Endothelial cell (in vitro differentiated cells): ENCODE measurements at regions not wholly inside any gene's neighbourhood (a gene's known extent, or its start where the extent isn't known, plus 50 kb on each side); places are given as distances from the start of the nearest gene placed in this dataset.

Experiments
- DNase-seq: peaks from one replicate; pipeline ENCODE4 v3.0.0; 2021; ENCODE audit warnings: low spot score
- H3K27ac Mint-ChIP-seq: one replicate; pipeline ENCODE4 v1.8.0; 2021; ENCODE audit warnings: mixed read lengths, inconsistent platforms; ENCODE audit not compliant: unreplicated experiment
- H3K27me3 Mint-ChIP-seq: one replicate; pipeline ENCODE4 v1.8.0; 2021; ENCODE audit warnings: mild to moderate bottlenecking, moderate library complexity, mixed read lengths, inconsistent platforms; ENCODE audit not compliant: unreplicated experiment
- H3K36me3 Mint-ChIP-seq: one replicate; pipeline ENCODE4 v1.8.0; 2021; ENCODE audit warnings: mild to moderate bottlenecking, low read depth, mixed read lengths, inconsistent platforms; ENCODE audit not compliant: unreplicated experiment
- H3K4me1 Mint-ChIP-seq: one replicate; pipeline ENCODE4 v1.8.0; 2021; ENCODE audit warnings: mild to moderate bottlenecking, mixed read lengths, inconsistent platforms; ENCODE audit not compliant: unreplicated experiment
- H3K4me3 Mint-ChIP-seq: one replicate; pipeline ENCODE4 v1.8.0; 2021; ENCODE audit warnings: mild to moderate bottlenecking, mixed read lengths, inconsistent platforms; ENCODE audit not compliant: unreplicated experiment
- H3K9me3 Mint-ChIP-seq: one replicate; pipeline ENCODE4 v1.8.0; 2021; ENCODE audit warnings: mixed read lengths, inconsistent platforms; ENCODE audit not compliant: unreplicated experiment
- TF ChIP-seq, protein P1 (sequence below): fragments of 200-600 bp; sonication (generic); IDR thresholded peaks from one replicate; pipeline ENCODE4 v1.5.0; 2021; ENCODE audit warnings: antibody characterized with exemption; ENCODE audit not compliant: unreplicated experiment

DNA sequence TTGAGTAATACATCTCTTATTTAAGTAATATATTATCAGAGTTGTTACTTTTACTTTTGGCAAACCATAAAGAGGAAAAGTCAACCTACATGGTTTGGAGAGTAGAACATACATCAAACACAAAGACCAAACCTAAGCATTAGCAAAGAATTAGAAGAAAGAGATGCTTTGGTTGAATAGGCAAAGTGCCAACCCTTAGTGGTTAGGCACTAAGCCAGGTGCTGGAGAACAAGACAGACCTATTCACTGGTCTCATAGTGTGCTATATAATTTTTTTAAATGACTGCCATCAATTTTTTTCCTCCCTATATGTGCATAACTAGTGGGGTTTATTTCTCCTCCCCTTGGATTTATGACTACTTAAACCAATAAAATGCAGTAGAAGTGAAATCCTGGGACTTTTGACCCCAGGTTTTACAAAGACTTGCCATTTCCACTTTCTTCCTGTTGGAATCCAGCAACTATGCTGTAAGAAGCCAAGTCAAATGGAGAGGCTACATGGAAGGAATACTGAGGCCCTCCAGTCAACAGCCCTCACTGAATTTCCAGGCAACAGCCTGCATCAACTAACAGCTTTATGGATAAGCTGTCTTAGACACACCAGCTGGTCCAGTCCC is 69.8 kb upstream of the HAO2 start:
- no peak for DNase-seq
- TF ChIP-seq, protein P1, sequence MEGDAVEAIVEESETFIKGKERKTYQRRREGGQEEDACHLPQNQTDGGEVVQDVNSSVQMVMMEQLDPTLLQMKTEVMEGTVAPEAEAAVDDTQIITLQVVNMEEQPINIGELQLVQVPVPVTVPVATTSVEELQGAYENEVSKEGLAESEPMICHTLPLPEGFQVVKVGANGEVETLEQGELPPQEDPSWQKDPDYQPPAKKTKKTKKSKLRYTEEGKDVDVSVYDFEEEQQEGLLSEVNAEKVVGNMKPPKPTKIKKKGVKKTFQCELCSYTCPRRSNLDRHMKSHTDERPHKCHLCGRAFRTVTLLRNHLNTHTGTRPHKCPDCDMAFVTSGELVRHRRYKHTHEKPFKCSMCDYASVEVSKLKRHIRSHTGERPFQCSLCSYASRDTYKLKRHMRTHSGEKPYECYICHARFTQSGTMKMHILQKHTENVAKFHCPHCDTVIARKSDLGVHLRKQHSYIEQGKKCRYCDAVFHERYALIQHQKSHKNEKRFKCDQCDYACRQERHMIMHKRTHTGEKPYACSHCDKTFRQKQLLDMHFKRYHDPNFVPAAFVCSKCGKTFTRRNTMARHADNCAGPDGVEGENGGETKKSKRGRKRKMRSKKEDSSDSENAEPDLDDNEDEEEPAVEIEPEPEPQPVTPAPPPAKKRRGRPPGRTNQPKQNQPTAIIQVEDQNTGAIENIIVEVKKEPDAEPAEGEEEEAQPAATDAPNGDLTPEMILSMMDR: no peak
- no peaks in the 10 kb centered on the region for H3K36me3 Mint-ChIP-seq
- peaks cover 3% of the 10 kb centered on the region for H3K27me3 Mint-ChIP-seq
- no peaks in the 10 kb centered on the region for H3K9me3 Mint-ChIP-seq
- no peak overlapping the region for H3K27ac Mint-ChIP-seq
- peaks cover 22% of the 10 kb centered on the region for H3K4me1 Mint-ChIP-seq
- H3K4me3 Mint-ChIP-seq: no peak overlapping the region

DNA sequence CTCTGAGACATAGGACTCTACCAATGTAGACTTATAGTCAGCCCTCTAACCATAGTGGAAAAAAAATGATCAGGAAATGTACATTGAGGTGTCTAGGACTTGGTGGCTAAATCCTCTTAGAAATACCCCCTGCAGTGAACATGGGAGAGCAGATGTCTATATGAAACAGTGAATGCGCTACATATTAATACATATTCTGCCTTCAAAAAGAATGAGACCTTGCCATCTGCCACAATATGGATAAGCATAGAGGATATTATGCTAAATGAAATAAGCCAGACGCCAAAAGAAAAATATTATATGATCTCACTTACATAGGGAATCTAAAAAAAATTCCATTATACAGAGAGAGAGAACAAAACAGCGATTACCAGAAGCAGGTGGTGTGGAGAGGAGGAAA is 66.6 kb upstream of the HAO2 start:
- no peaks in the 10 kb centered on the region for H3K9me3 Mint-ChIP-seq
- H3K4me3 Mint-ChIP-seq: no peak overlapping the region
- H3K27ac Mint-ChIP-seq: no peak overlapping the region
- TF ChIP-seq, protein P1: no peak
- DNase-seq: no peak
- peaks cover 9% of the 10 kb centered on the region for H3K4me1 Mint-ChIP-seq
- peaks cover 3% of the 10 kb centered on the region for H3K27me3 Mint-ChIP-seq
- H3K36me3 Mint-ChIP-seq: no peaks in the 10 kb centered on the region

DNA sequence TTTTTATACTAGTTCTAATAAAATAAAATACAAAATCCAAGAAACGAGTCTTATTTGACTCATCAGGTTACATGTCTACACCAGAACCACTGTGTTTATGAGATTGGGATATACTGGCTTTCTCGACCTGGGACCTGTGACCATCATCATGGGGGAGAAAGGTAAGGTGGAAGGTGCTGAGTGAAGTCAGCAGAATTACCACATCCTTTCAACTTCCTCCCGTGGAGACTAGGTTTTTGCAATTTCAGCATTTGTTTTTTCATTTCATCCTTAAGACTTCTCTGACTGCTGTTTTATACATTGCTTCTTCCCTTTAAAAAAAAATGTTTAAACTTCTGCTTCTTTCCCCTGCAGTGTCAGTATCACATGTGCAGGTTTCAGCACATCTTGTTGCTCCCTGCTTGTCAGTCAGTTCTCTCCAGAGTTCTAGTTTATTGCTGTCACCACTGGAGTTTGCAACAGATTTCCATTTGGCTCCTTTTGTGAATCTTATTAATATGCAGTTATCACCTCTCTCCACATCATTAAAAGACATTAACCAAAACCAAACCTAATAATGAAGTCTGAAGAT is 60.4 kb upstream of the HAO2 start:
- no peak overlapping the region for H3K27ac Mint-ChIP-seq
- H3K27me3 Mint-ChIP-seq: peaks cover 3% of the 10 kb centered on the region
- H3K36me3 Mint-ChIP-seq: no peaks in the 10 kb centered on the region
- no peak for DNase-seq
- peaks cover 4% of the 10 kb centered on the region for H3K4me1 Mint-ChIP-seq
- no peaks in the 10 kb centered on the region for H3K9me3 Mint-ChIP-seq
- no peak overlapping the region for H3K4me3 Mint-ChIP-seq
- TF ChIP-seq, protein P1: no peak

DNA sequence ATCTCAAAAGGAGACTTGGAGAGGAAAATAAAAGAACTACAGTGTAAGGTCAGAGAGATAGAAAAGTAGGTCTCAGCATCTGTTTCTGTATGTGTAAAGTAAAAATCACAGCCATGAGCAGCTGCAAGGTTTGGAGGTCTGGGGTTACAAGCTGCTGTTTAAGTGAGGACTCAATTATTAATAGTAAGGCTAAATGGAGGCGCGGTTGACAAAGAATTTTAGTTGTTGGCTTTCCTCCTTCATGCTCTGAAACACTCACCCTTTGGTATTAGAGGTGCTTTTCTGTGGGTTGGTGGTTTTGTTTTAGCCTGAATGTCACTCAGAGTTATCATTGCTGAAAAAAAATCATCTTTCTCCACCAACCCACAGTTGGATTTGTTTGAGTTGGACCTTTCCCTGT is 59.8 kb upstream of the HAO2 start:
- TF ChIP-seq, protein P1: no peak
- no peak for DNase-seq
- Mint-ChIP-seq H3K27me3 (peaks cover 2% of the 10 kb centered on the region), H3K4me3 (no peak overlapping the region), H3K9me3 (no peaks in the 10 kb centered on the region), H3K36me3 (no peaks in the 10 kb centered on the region), H3K27ac (no peak overlapping the region), H3K4me1 (no peaks in the 10 kb centered on the region)

DNA sequence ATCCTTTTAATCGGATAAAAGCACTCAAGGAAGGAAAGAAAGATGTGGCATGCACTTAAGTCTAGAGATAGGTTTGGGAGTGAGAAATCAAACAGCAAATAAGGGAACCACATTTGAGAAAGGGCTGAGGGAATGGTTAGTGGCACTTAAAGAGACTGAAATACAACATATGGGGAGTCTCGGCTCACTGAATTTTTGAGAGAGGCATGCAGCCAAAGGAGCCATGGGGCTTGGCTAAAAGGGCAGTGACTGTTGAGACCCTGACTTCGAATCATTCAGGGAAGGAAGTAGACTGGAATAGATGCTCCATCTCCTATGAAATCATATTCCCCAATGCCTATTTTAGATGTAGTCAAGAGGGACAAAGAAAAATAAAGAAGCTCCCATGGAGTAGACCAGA is 58.3 kb upstream of the HAO2 start:
- no peak overlapping the region for H3K4me3 Mint-ChIP-seq

More for the DNA sequence above, 58.3 kb upstream of the HAO2 start:
- no peaks in the 10 kb centered on the region for H3K36me3 Mint-ChIP-seq
- H3K4me1 Mint-ChIP-seq: no peaks in the 10 kb centered on the region
- H3K27me3 Mint-ChIP-seq: peaks cover 2% of the 10 kb centered on the region
- H3K27ac Mint-ChIP-seq: no peak overlapping the region
- no peaks in the 10 kb centered on the region for H3K9me3 Mint-ChIP-seq
- DNase-seq: no peak
- TF ChIP-seq, protein P1: no peak
